ENCODE measurements at regions not wholly inside any gene's neighbourhood (a gene's known extent, or its start where the extent isn't known, plus 50 kb on each side); places are given as distances from the start of the nearest gene placed in this dataset.

- TF ChIP-seq EGR1 (IDR thresholded peaks at IDR 0.05; ENCODE audit: low read depth) (no peak), MAX (IDR thresholded peaks at IDR 0.05) (no peak), POLR2AphosphoS5 (IDR thresholded peaks at IDR 0.05; ENCODE audit: low read depth, low read length) (no peak), FOSL1 (IDR thresholded peaks at IDR 0.05; ENCODE audit: low read depth) (no peak), EZH2 (IDR thresholded peaks at IDR 0.05) (no peak), REST (IDR thresholded peaks at IDR 0.05; ENCODE audit: low read depth) (no peak), ELF1 (IDR thresholded peaks at IDR 0.05; ENCODE audit: borderline replicate concordance, low read depth) (no peak), YY1 (IDR thresholded peaks at IDR 0.05; ENCODE audit: extremely low read depth, insufficient replicate concordance, low read depth, low read length) (no peak), ZNF274 (IDR thresholded peaks at IDR 0.05; ENCODE audit: low read depth, low read length) (no peak)
- TF ChIP-seq, protein P1, sequence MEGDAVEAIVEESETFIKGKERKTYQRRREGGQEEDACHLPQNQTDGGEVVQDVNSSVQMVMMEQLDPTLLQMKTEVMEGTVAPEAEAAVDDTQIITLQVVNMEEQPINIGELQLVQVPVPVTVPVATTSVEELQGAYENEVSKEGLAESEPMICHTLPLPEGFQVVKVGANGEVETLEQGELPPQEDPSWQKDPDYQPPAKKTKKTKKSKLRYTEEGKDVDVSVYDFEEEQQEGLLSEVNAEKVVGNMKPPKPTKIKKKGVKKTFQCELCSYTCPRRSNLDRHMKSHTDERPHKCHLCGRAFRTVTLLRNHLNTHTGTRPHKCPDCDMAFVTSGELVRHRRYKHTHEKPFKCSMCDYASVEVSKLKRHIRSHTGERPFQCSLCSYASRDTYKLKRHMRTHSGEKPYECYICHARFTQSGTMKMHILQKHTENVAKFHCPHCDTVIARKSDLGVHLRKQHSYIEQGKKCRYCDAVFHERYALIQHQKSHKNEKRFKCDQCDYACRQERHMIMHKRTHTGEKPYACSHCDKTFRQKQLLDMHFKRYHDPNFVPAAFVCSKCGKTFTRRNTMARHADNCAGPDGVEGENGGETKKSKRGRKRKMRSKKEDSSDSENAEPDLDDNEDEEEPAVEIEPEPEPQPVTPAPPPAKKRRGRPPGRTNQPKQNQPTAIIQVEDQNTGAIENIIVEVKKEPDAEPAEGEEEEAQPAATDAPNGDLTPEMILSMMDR (IDR thresholded peaks at IDR 0.05 in 2 of 3, conservative IDR thresholded peaks at IDR 0.05 in 1 of 3; ENCODE audit: borderline replicate concordance in 1 of 3, insufficient read depth in 1 of 3, low read depth in 2 of 3, low read length in 2 of 3) = no peak
Measured at GRCh38 chr19:14267224-14267741, 61.3 kb upstream of the ADGRL1 start.

Data from HCT116 (cell line).